Sigmoid colon (tissue), 4 donors: ENCODE measurements at regions not wholly inside any gene's neighbourhood (a gene's known extent, or its start where the extent isn't known, plus 50 kb on each side); places are given as distances from the start of the nearest gene placed in this dataset.

Experiments
- POLR2A ChIP-seq, 2 donors: fragments of 450-650 bp; IDR thresholded peaks; one replicate each; pipeline ENCODE4 v1.6.1; 2016; ENCODE audit warnings: antibody characterized with exemption in 2 of 2, mild to moderate bottlenecking in 2 of 2, moderate library complexity in 2 of 2
- POLR2AphosphoS5 ChIP-seq, 4 donors: sonication (generic); formaldehyde crosslinking; IDR thresholded peaks; one replicate each; pipeline ENCODE4 v1.6.1; 2017; ENCODE audit warnings: antibody characterized with exemption in 4 of 4
- TF ChIP-seq, protein P1 (sequence below), 4 experiments: fragments of 450-650 bp in 3 of 4; fragments of 200-600 bp in 1 of 4; IDR thresholded peaks; one replicate each; pipeline ENCODE4 v1.5.1; 2016 to 2019; ENCODE audit warnings: antibody characterized with exemption in 4 of 4, mild to moderate bottlenecking in 3 of 4, moderate library complexity in 2 of 4

GRCh38 chr13:112233256-112233655, 142.9 kb upstream of the SPACA7 start:
- TF ChIP-seq, protein P1, sequence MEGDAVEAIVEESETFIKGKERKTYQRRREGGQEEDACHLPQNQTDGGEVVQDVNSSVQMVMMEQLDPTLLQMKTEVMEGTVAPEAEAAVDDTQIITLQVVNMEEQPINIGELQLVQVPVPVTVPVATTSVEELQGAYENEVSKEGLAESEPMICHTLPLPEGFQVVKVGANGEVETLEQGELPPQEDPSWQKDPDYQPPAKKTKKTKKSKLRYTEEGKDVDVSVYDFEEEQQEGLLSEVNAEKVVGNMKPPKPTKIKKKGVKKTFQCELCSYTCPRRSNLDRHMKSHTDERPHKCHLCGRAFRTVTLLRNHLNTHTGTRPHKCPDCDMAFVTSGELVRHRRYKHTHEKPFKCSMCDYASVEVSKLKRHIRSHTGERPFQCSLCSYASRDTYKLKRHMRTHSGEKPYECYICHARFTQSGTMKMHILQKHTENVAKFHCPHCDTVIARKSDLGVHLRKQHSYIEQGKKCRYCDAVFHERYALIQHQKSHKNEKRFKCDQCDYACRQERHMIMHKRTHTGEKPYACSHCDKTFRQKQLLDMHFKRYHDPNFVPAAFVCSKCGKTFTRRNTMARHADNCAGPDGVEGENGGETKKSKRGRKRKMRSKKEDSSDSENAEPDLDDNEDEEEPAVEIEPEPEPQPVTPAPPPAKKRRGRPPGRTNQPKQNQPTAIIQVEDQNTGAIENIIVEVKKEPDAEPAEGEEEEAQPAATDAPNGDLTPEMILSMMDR (IDR thresholded peaks at IDR 0.05) = no peak
- TF ChIP-seq POLR2AphosphoS5 (IDR thresholded peaks at IDR 0.05) = no peak
- no peak for TF ChIP-seq POLR2A (IDR thresholded peaks at IDR 0.05)
